ENCODE measurements at regions not wholly inside any gene's neighbourhood (a gene's known extent, or its start where the extent isn't known, plus 50 kb on each side); places are given as distances from the start of the nearest gene placed in this dataset.

GRCh38 chr15:92749946-92750345 lies 94.4 kb upstream of the FAM174B start (continued):
- TF ChIP-seq ZNF462 (CRISPR knock-in tag; IDR thresholded peaks at IDR 0.05) (no peak), CREB1 (CRISPR knock-in tag; IDR thresholded peaks at IDR 0.05; ENCODE audit: low read depth) (no peak), EZH2phosphoT487 (IDR thresholded peaks at IDR 0.05; ENCODE audit: unreplicated experiment) (no peak), STAT1 (IDR thresholded peaks at IDR 0.05; ENCODE audit: unreplicated experiment) (no peak), POLR2AphosphoS5 (IDR thresholded peaks at IDR 0.05; ENCODE audit: low read depth) (no peak), ZNF331 (CRISPR knock-in tag; IDR thresholded peaks at IDR 0.05; ENCODE audit: low read depth) (no peak), NANOG (IDR thresholded peaks at IDR 0.05; ENCODE audit: borderline replicate concordance) (no peak)
- TF ChIP-seq, protein P1, sequence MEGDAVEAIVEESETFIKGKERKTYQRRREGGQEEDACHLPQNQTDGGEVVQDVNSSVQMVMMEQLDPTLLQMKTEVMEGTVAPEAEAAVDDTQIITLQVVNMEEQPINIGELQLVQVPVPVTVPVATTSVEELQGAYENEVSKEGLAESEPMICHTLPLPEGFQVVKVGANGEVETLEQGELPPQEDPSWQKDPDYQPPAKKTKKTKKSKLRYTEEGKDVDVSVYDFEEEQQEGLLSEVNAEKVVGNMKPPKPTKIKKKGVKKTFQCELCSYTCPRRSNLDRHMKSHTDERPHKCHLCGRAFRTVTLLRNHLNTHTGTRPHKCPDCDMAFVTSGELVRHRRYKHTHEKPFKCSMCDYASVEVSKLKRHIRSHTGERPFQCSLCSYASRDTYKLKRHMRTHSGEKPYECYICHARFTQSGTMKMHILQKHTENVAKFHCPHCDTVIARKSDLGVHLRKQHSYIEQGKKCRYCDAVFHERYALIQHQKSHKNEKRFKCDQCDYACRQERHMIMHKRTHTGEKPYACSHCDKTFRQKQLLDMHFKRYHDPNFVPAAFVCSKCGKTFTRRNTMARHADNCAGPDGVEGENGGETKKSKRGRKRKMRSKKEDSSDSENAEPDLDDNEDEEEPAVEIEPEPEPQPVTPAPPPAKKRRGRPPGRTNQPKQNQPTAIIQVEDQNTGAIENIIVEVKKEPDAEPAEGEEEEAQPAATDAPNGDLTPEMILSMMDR (conservative IDR thresholded peaks at IDR 0.05; ENCODE audit: low read depth in 2 of 2) = no peak

- no peaks in the 10 kb centered on the region for H3K9me3 Mint-ChIP-seq
- H3K36me3 ChIP-seq (ENCODE audit: insufficient read depth) = no peaks in the 10 kb centered on the region
- H4K20me1 ChIP-seq (replicated peaks; ENCODE audit: insufficient read depth) = no peaks in the 10 kb centered on the region
- H3K27me3 ChIP-seq (ENCODE audit: insufficient read depth) = no peaks in the 10 kb centered on the region
- no peak overlapping the region for H3K4me3 Mint-ChIP-seq
- H2AFZ ChIP-seq = 0 out of 2 replicates have a peak overlapping the region, but pooled peaks have one; percentile 6
- DNase-seq (ENCODE audit: low spot score) = no peak
- H3K4me1 ChIP-seq (ENCODE audit: insufficient read depth) = no peaks in the 10 kb centered on the region
- H3F3A ChIP-seq (replicated peaks; ENCODE audit: low read depth) = no peaks in the 10 kb centered on the region
- H3K79me2 ChIP-seq (replicated peaks; ENCODE audit: insufficient read depth) = no peaks in the 10 kb centered on the region
- no peak overlapping the region for H3K27ac Mint-ChIP-seq
- H3K36me3 Mint-ChIP-seq (ENCODE audit: low read depth) = no peaks in the 10 kb centered on the region
- no peak overlapping the region for H3K4me2 ChIP-seq
- no peak for ATAC-seq
- no peak overlapping the region for H3K4me3 ChIP-seq
- peaks cover 10% of the 10 kb centered on the region; the same call in 2 of the 3 replicates for H3K4me1 Mint-ChIP-seq
- peaks cover 5% of the 10 kb centered on the region; the same call in 1 of the 2 replicates for H3K9me2 ChIP-seq (ENCODE audit: insufficient read depth)
- H3K27ac ChIP-seq (ENCODE audit: low read depth) = no peak overlapping the region
- peaks cover 6% of the 10 kb centered on the region for H3K27me3 Mint-ChIP-seq (ENCODE audit: insufficient read depth, low read depth, poor library complexity)
- TF ChIP-seq ZNF462 (CRISPR knock-in tag; IDR thresholded peaks at IDR 0.05) = no peak
- TF ChIP-seq ZNF114 (CRISPR knock-in tag; IDR thresholded peaks at IDR 0.05) = no peak
These were observed 96.0 kb upstream of the FAM174B start for GRCh38 chr15:92751528-92751927.

All from GM23338 (cell line).